ENCODE measurements at regions not wholly inside any gene's neighbourhood (a gene's known extent, or its start where the extent isn't known, plus 50 kb on each side); places are given as distances from the start of the nearest gene placed in this dataset.
"Not testable (repeated sequence)": the region's sequence is repeated elsewhere in the genome, so short reads cannot be mapped to it uniquely, and the experiment has no call there.

DNA sequence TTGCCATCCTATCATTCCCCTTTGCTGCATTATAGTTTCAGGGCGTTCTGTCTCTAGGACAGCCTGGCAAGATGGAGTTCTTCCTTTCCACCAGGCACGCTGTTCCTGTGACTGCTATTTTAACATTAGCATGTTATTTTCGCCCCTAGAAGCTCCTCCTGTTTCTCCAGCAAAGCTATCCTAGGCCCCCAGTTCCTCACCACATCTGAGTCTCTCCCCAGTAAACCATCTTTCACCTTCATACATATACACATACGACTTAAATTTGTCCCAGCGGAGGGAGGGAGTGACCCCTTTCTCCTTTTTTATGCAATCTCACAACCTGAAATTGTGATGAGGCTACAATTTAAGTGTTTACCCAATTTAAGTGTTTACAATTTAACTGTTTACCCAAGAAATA lies 66.7 kb upstream of the FRMD6 start:
- Mint-ChIP-seq H3K27me3 (peaks cover 13 to 32% of the 10 kb centered on the region in 2 donors), H3K4me3 (no peak overlapping the region), H3K4me1 (no peaks in the 10 kb centered on the region), H3K9me3 (no peaks in the 10 kb centered on the region), H3K36me3 (no peaks in the 10 kb centered on the region), H3K27ac (no peak overlapping the region)
- DNase-seq, result no peak
- no peak overlapping the region for H3K4me3 ChIP-seq (ENCODE audit: low read length)
- H3K27ac ChIP-seq (ENCODE audit: low read depth, low read length), result no peak overlapping the region
- H3K27me3 ChIP-seq (ENCODE audit: insufficient read depth, low read length, poor library complexity, severe bottlenecking), result no peaks in the 10 kb centered on the region
- H3K4me1 ChIP-seq (ENCODE audit: insufficient read depth, low read length), result no peaks in the 10 kb centered on the region
- POLR2A ChIA-PET, result no interaction called here
- H3K9me3 ChIP-seq (ENCODE audit: low read length), result no peaks in the 10 kb centered on the region
- no peaks in the 10 kb centered on the region for H3K36me3 ChIP-seq (ENCODE audit: insufficient read depth, low read length)
- CTCF ChIA-PET, result no interaction called here

GRCh38 chr14:51592836-51593235 lies 58.9 kb upstream of the FRMD6 start:
- Mint-ChIP-seq H3K4me1 (peaks cover 9% of the 10 kb centered on the region in 3 donors), H3K36me3 (no peaks in the 10 kb centered on the region), H3K27me3 (peaks cover 16 to 31% of the 10 kb centered on the region in 2 donors), H3K27ac (peak overlapping the region in 1 of 8 donors; percentile 11), H3K9me3 (no peaks in the 10 kb centered on the region), H3K4me3 (no peak overlapping the region)
- Histone ChIP-seq H3K27me3 (ENCODE audit: insufficient read depth, low read length, poor library complexity, severe bottlenecking) (no peaks in the 10 kb centered on the region), H3K9me3 (ENCODE audit: low read length) (no peaks in the 10 kb centered on the region), H3K36me3 (ENCODE audit: insufficient read depth, low read length) (no peaks in the 10 kb centered on the region), H3K4me1 (ENCODE audit: insufficient read depth, low read length) (no peaks in the 10 kb centered on the region), H3K4me3 (ENCODE audit: low read length) (no peak overlapping the region), H3K27ac (ENCODE audit: low read depth, low read length) (no peak overlapping the region)
- peak in 1 of 5 donors; percentile 2 for DNase-seq
- ChIA-PET POLR2A (no interaction called here), CTCF (no interaction called here)

- Histone ChIP-seq H3K36me3 (ENCODE audit: insufficient read depth, low read length) (no peaks in the 10 kb centered on the region), H3K4me3 (ENCODE audit: low read length) (no peak overlapping the region), H3K9me3 (ENCODE audit: low read length) (no peaks in the 10 kb centered on the region), H3K27me3 (ENCODE audit: insufficient read depth, low read length, poor library complexity, severe bottlenecking) (no peaks in the 10 kb centered on the region), H3K4me1 (ENCODE audit: insufficient read depth, low read length) (no peaks in the 10 kb centered on the region), H3K27ac (ENCODE audit: low read depth, low read length) (no peak overlapping the region)
- Mint-ChIP-seq H3K27ac (no peak overlapping the region), H3K4me1 (peaks cover 9% of the 10 kb centered on the region in 3 donors), H3K36me3 (no peaks in the 10 kb centered on the region), H3K27me3 (peaks cover 16 to 31% of the 10 kb centered on the region in 2 donors), H3K4me3 (no peak overlapping the region), H3K9me3 (no peaks in the 10 kb centered on the region)
- ChIA-PET POLR2A (no interaction called here), CTCF (no interaction called here)
- no peak for DNase-seq
Observed at GRCh38 chr14:51593397-51593796, 58.3 kb upstream of the FRMD6 start.

DNA sequence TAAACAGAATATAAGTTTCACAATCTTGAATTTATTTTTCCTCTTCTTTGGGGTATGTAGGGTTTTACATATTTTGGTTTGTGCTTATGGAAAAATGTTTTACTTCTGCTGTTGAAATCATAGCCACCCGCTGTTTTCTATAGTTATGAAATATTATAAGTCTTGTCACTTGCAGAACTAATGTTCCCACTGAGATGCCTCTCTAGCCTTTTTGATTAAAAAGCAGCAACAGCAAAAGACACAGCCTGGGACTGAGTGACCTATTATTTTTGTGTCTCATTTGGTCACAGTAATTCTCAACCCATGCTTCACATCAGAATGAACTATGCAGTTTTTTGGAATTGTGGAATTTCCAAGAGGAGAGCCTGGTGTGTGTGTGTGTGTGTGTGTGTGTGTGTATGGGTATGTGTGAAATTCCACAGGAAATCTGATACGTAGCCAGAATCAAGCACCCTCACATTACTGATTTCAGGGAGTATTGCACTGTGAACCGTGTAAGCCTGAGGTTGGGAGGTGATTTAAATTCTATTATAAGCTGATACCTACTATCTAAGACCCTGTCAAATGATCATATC lies 55.7 kb upstream of the FRMD6 start:
- POLR2A ChIA-PET, result no interaction called here

GRCh38 chr14:51596488-51597117 lies 55.1 kb upstream of the FRMD6 start:
- Histone ChIP-seq H3K36me3 (ENCODE audit: insufficient read depth, low read length) (no peaks in the 10 kb centered on the region), H3K4me1 (ENCODE audit: insufficient read depth, low read length) (no peaks in the 10 kb centered on the region), H3K9me3 (ENCODE audit: low read length) (no peaks in the 10 kb centered on the region), H3K27ac (ENCODE audit: low read depth, low read length) (no peak overlapping the region), H3K27me3 (ENCODE audit: insufficient read depth, low read length, poor library complexity, severe bottlenecking) (no peaks in the 10 kb centered on the region), H3K4me3 (ENCODE audit: low read length) (no peak overlapping the region)
- DNase-seq, result peak in 1 of 5 donors; percentile 4
- H3K27me3 Mint-ChIP-seq, result peaks cover 18 to 27% of the 10 kb centered on the region in 2 donors
- ChIA-PET POLR2A (no interaction called here), CTCF (no interaction called here)
- peaks cover 9% of the 10 kb centered on the region in 3 donors for H3K4me1 Mint-ChIP-seq
- H3K27ac Mint-ChIP-seq, result no peak overlapping the region
- H3K36me3 Mint-ChIP-seq, result no peaks in the 10 kb centered on the region
- no peaks in the 10 kb centered on the region for H3K9me3 Mint-ChIP-seq
- H3K4me3 Mint-ChIP-seq, result no peak overlapping the region

More for the DNA sequence above, 55.7 kb upstream of the FRMD6 start:
- Mint-ChIP-seq H3K27me3 (peaks cover 15 to 28% of the 10 kb centered on the region in 2 donors), H3K36me3 (no peaks in the 10 kb centered on the region), H3K4me1 (peaks cover 9% of the 10 kb centered on the region in 3 donors), H3K4me3 (no peak overlapping the region), H3K27ac (no peak overlapping the region), H3K9me3 (no peaks in the 10 kb centered on the region)
- H3K36me3 ChIP-seq (ENCODE audit: insufficient read depth, low read length), result no peaks in the 10 kb centered on the region
- H3K4me3 ChIP-seq (ENCODE audit: low read length), result no peak overlapping the region
- H3K27ac ChIP-seq (ENCODE audit: low read depth, low read length), result no peak overlapping the region
- DNase-seq, result no peak
- no peaks in the 10 kb centered on the region for H3K27me3 ChIP-seq (ENCODE audit: insufficient read depth, low read length, poor library complexity, severe bottlenecking)
- CTCF ChIA-PET, result no interaction called here
- no peaks in the 10 kb centered on the region for H3K4me1 ChIP-seq (ENCODE audit: insufficient read depth, low read length)
- H3K9me3 ChIP-seq (ENCODE audit: low read length), result no peaks in the 10 kb centered on the region

DNA sequence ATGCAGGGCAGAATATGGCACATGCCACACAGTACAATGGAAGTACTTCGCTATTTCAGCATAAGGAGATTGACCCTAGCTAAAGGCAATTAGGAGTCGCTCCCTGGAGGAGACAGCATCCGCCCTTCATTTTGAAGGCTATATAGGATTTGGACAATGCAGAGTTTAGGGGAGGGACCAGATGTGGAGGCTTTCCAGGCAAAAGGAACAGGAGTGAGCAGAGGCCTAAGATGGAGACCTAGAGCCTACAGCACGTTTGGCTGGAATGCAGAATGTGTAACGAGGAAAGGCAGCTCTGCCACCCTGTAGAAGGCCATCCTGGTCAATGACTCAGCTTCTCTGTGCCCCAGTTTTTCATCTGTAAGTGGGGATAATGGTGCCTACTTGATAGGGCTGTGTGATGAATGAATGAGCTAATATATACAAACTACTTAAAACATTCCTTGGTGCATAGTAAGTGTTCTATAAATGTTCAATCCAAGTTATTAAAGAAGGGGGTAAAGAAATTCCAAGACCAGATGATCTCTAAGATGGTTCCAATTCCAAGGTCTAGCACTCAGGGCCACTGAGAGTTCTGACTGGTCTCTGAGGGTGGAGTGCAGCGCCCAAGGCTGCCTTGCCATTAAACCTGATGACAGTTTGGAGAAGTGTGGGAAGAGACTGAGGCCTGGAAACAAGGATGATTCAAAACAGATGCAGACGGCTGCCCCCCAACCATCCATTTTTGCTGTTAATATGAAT lies 54.3 kb upstream of the FRMD6 start:
- Histone ChIP-seq H3K27me3 (ENCODE audit: insufficient read depth, low read length, poor library complexity, severe bottlenecking) (no peaks in the 10 kb centered on the region), H3K9me3 (ENCODE audit: low read length) (no peaks in the 10 kb centered on the region), H3K36me3 (ENCODE audit: insufficient read depth, low read length) (no peaks in the 10 kb centered on the region), H3K4me1 (ENCODE audit: insufficient read depth, low read length) (no peaks in the 10 kb centered on the region), H3K27ac (ENCODE audit: low read depth, low read length) (no peak overlapping the region), H3K4me3 (ENCODE audit: low read length) (no peak overlapping the region)
- no peaks in the 10 kb centered on the region for H3K36me3 Mint-ChIP-seq
- CTCF ChIA-PET, result interaction anchor here (0.7 kb wide), 1 partner anchor 11 kb away, joined by 3 read pairs; no protein-coding TSS in a partner anchor
- peaks cover 9% of the 10 kb centered on the region in 3 donors for H3K4me1 Mint-ChIP-seq
- H3K27me3 Mint-ChIP-seq, result peaks cover 24 to 35% of the 10 kb centered on the region in 2 donors
- POLR2A ChIA-PET, result no interaction called here
- no peak overlapping the region for H3K4me3 Mint-ChIP-seq
- H3K9me3 Mint-ChIP-seq, result no peaks in the 10 kb centered on the region
- no peak for DNase-seq
- H3K27ac Mint-ChIP-seq, result no peak overlapping the region

DNA sequence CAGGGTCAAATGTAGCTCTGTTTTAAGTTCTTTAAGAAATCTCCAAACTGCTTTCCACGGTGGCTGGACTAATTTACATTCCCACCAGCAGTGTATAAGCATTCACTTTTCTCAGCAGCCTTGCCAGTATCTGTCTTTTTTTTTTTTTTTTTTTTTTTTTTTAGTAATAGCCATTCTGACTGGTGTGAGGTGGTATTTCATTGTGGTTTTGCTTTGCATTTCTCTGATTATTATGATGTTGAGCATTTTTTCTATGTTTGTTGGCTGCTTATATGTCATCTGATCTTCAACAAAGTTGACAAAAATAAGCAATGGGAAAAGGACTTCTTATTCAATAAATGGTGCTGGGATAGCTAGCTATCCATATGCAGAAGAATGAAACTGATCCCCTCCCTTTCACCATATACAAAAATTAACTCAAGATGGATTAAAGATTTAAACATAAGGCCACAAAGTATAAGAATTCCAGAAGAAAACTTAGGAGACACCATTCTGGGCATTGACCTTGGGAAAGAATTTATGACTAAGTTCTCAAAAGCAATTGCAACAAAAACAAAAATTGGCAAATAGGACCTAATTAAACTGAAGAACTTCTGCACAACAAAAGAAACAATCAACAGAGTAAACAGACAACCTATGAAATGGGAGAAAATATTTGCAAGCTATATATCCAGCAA lies 52.6 kb upstream of the FRMD6 start:
- H3K4me1 Mint-ChIP-seq, CTCF ChIA-PET: not testable (repeated sequence)
- peaks cover 22 to 47% of the 10 kb centered on the region in 2 donors for H3K27me3 Mint-ChIP-seq

GRCh38 chr14:51600658-51601057 lies 51.1 kb upstream of the FRMD6 start:
- CTCF ChIA-PET, result no interaction called here
- DNase-seq, result no peak

More for the DNA sequence above, 52.6 kb upstream of the FRMD6 start:
- DNase-seq; H3K4me3 Mint-ChIP-seq; H3K9me3 Mint-ChIP-seq; POLR2A ChIA-PET; H3K27ac Mint-ChIP-seq; H3K4me3 ChIP-seq (ENCODE audit: low read length); H3K9me3 ChIP-seq (ENCODE audit: low read length); H3K27ac ChIP-seq (ENCODE audit: low read depth, low read length); H3K27me3 ChIP-seq (ENCODE audit: insufficient read depth, low read length, poor library complexity, severe bottlenecking); H3K36me3 ChIP-seq (ENCODE audit: insufficient read depth, low read length); H3K4me1 ChIP-seq (ENCODE audit: insufficient read depth, low read length); H3K36me3 Mint-ChIP-seq: not testable (repeated sequence)

More at GRCh38 chr14:51600658-51601057, 51.1 kb upstream of the FRMD6 start:
- H3K27ac Mint-ChIP-seq, result no peak overlapping the region
- no peaks in the 10 kb centered on the region for H3K27me3 ChIP-seq (ENCODE audit: insufficient read depth, low read length, poor library complexity, severe bottlenecking)
- H3K36me3 ChIP-seq (ENCODE audit: insufficient read depth, low read length), result no peaks in the 10 kb centered on the region
- POLR2A ChIA-PET, result no interaction called here
- no peaks in the 10 kb centered on the region for H3K4me1 ChIP-seq (ENCODE audit: insufficient read depth, low read length)
- peaks cover 12 to 45% of the 10 kb centered on the region in 2 donors for H3K27me3 Mint-ChIP-seq
- H3K36me3 Mint-ChIP-seq, result no peaks in the 10 kb centered on the region
- H3K9me3 ChIP-seq (ENCODE audit: low read length), result no peaks in the 10 kb centered on the region
- no peak overlapping the region for H3K27ac ChIP-seq (ENCODE audit: low read depth, low read length)
- no peak overlapping the region for H3K4me3 Mint-ChIP-seq
- no peaks in the 10 kb centered on the region for H3K9me3 Mint-ChIP-seq
- no peaks in the 10 kb centered on the region for H3K4me1 Mint-ChIP-seq
- no peak overlapping the region for H3K4me3 ChIP-seq (ENCODE audit: low read length)
